H9 (cell line): ENCODE measurements at regions not wholly inside any gene's neighbourhood (a gene's known extent, or its start where the extent isn't known, plus 50 kb on each side); places are given as distances from the start of the nearest gene placed in this dataset.

Experiments
- DNase-seq: peaks from one replicate; pipeline ENCODE4 v3.0.0-alpha.2; 2017
- H2AFZ ChIP-seq: one replicate; pipeline ENCODE4 v1.6.1; 2013; ENCODE audit warnings: mild to moderate bottlenecking, low read length, control low read depth, moderate library complexity
- H2AK5ac ChIP-seq: 2 replicates; pipeline ENCODE4 v1.6.1; 2013; ENCODE audit warnings: low read length, control low read depth, mixed read lengths; ENCODE audit not compliant: insufficient read length
- H2BK120ac ChIP-seq: one replicate; pipeline ENCODE4 v1.6.1; 2013; ENCODE audit warnings: low read depth, mild to moderate bottlenecking, low read length, control low read depth, inconsistent platforms; ENCODE audit not compliant: poor library complexity, severe bottlenecking
- H2BK12ac ChIP-seq: 2 replicates; pipeline ENCODE4 v1.6.1; 2013; ENCODE audit warnings: low read length, control low read depth, mixed read lengths, low read depth; ENCODE audit not compliant: insufficient read length
- H2BK15ac ChIP-seq: 2 replicates; pipeline ENCODE4 v1.6.1; 2013; ENCODE audit warnings: low read depth, low read length, control low read depth
- H2BK20ac ChIP-seq: one replicate; pipeline ENCODE4 v1.6.1; 2013; ENCODE audit warnings: low read depth, mild to moderate bottlenecking, low read length, control low read depth, inconsistent platforms; ENCODE audit not compliant: poor library complexity, severe bottlenecking
- H2BK5ac ChIP-seq: 2 replicates; pipeline ENCODE4 v1.6.1; 2013; ENCODE audit warnings: low read length, control low read depth, mixed read lengths; ENCODE audit not compliant: insufficient read length
- H3K14ac ChIP-seq: 2 replicates; pipeline ENCODE4 v1.6.1; 2013; ENCODE audit warnings: low read length, control low read depth; ENCODE audit not compliant: insufficient read depth
- H3K18ac ChIP-seq: 2 replicates; pipeline ENCODE4 v1.6.1; 2013; ENCODE audit warnings: low read depth, mild to moderate bottlenecking, mixed read lengths, low read length, control low read depth; ENCODE audit not compliant: insufficient read length
- H3K23ac ChIP-seq: 2 replicates; pipeline ENCODE4 v1.6.1; 2013; ENCODE audit warnings: low read length, control low read depth, mixed read lengths, low read depth; ENCODE audit not compliant: insufficient read length
- H3K23me2 ChIP-seq: 2 replicates; pipeline ENCODE4 v1.6.1; 2013; ENCODE audit warnings: low read depth, mild to moderate bottlenecking, mixed read lengths, low read length, control low read depth; ENCODE audit not compliant: insufficient read length, poor library complexity, severe bottlenecking
- H3K27ac ChIP-seq: 2 replicates; pipeline ENCODE4 v1.5.1; 2013; ENCODE audit warnings: low read length, control low read depth, mixed read lengths, low read depth; ENCODE audit not compliant: insufficient read length
- H3K27me3 ChIP-seq: 2 replicates; pipeline ENCODE4 v1.6.1; 2013; ENCODE audit warnings: low read length, control low read depth, inconsistent platforms; ENCODE audit not compliant: insufficient read depth
- H3K4ac ChIP-seq: 2 replicates; pipeline ENCODE4 v1.6.1; 2013; ENCODE audit warnings: low read depth, mild to moderate bottlenecking, control low read depth, inconsistent platforms, low read length, moderate library complexity
- H3K4me1 ChIP-seq: 2 replicates; pipeline ENCODE4 v1.6.1; 2013; ENCODE audit warnings: low read length, control low read depth, inconsistent platforms; ENCODE audit not compliant: insufficient read depth
- H3K4me2 ChIP-seq: 2 replicates; pipeline ENCODE4 v1.6.1; 2013; ENCODE audit warnings: low read length, control low read depth, mixed read lengths; ENCODE audit not compliant: insufficient read length, insufficient read depth
- H3K56ac ChIP-seq: 2 replicates; pipeline ENCODE4 v1.6.1; 2013; ENCODE audit warnings: low read depth, mild to moderate bottlenecking, mixed read lengths, low read length, control low read depth; ENCODE audit not compliant: insufficient read length
- H3K79me1 ChIP-seq: 2 replicates; pipeline ENCODE4 v1.6.1; 2013; ENCODE audit warnings: low read depth, mild to moderate bottlenecking, moderate library complexity, low read length, control low read depth, inconsistent platforms; ENCODE audit not compliant: insufficient read depth, poor library complexity, severe bottlenecking
- H3K79me2 ChIP-seq: 2 replicates; pipeline ENCODE4 v1.6.1; 2013; ENCODE audit warnings: low read length, control low read depth, inconsistent platforms; ENCODE audit not compliant: insufficient read depth
- H3K9ac ChIP-seq: 2 replicates; pipeline ENCODE4 v1.6.1; 2013; ENCODE audit warnings: low read length, control low read depth, mixed read lengths; ENCODE audit not compliant: insufficient read length; ENCODE audit errors: extremely low read depth
- H3K9me3 ChIP-seq: one replicate; pipeline ENCODE4 v1.6.1; 2013; ENCODE audit warnings: low read depth, low read length, inconsistent platforms; ENCODE audit not compliant: control insufficient read depth
- H3T11ph ChIP-seq: one replicate; pipeline ENCODE4 v1.6.1; 2013; ENCODE audit warnings: mild to moderate bottlenecking, low read length, control low read depth, inconsistent platforms
- H4K20me1 ChIP-seq: one replicate; pipeline ENCODE4 v1.6.1; 2013; ENCODE audit not compliant: control insufficient read depth, insufficient read length, insufficient read depth
- H4K5ac ChIP-seq: 2 replicates; pipeline ENCODE4 v1.6.1; 2013; ENCODE audit warnings: low read depth, mild to moderate bottlenecking, mixed read lengths, low read length, control low read depth; ENCODE audit not compliant: insufficient read length
- H4K8ac ChIP-seq: replicated peaks from 2 replicates; pipeline ENCODE4 v1.6.1; 2013; ENCODE audit warnings: low read length, control low read depth, mixed read lengths, low read depth; ENCODE audit not compliant: insufficient read length
- H4K91ac ChIP-seq: 2 replicates; pipeline ENCODE4 v1.6.1; 2013; ENCODE audit warnings: low read depth, mild to moderate bottlenecking, moderate library complexity, mixed read lengths, low read length, control low read depth; ENCODE audit not compliant: insufficient read length
- H3K27ac Mint-ChIP-seq, 3 experiments: 2 replicates in 2 of 3; 3 replicates in 1 of 3; pipeline ENCODE4 v1.8.0; 2020 to 2021; ENCODE audit warnings: mixed read lengths in 3 of 3, mild to moderate bottlenecking in 1 of 3, moderate library complexity in 1 of 3
- H3K27me3 Mint-ChIP-seq: 2 replicates; pipeline ENCODE4 v1.8.0; 2021; ENCODE audit warnings: low read depth, mild to moderate bottlenecking, moderate library complexity, mixed read lengths
- H3K36me3 Mint-ChIP-seq, 3 experiments: 2 replicates in 2 of 3; 3 replicates in 1 of 3; pipeline ENCODE4 v1.8.0; 2020 to 2021; ENCODE audit warnings: low read depth in 3 of 3, mixed read lengths in 3 of 3; ENCODE audit not compliant: insufficient read depth in 1 of 3
- H3K4me1 Mint-ChIP-seq, 2 experiments: 2 replicates each; pipeline ENCODE4 v1.8.0; 2020; ENCODE audit warnings: mixed read lengths in 2 of 2
- H3K4me3 Mint-ChIP-seq, 2 experiments: 2 replicates in 1 of 2; 3 replicates in 1 of 2; pipeline ENCODE4 v1.8.0; 2020 to 2021; ENCODE audit warnings: mild to moderate bottlenecking in 2 of 2, mixed read lengths in 2 of 2, moderate library complexity in 1 of 2
- H3K9me3 Mint-ChIP-seq, 2 experiments: 2 replicates in 1 of 2; 3 replicates in 1 of 2; pipeline ENCODE4 v1.8.0; 2020; ENCODE audit warnings: mild to moderate bottlenecking in 2 of 2, mixed read lengths in 2 of 2, moderate library complexity in 1 of 2
- CTCF ChIP-seq: fragments of 200-600 bp; sonication (generic); conservative IDR thresholded peaks from 3 replicates; pipeline ENCODE4 v1.8.0; 2021; ENCODE audit warnings: antibody characterized with exemption, mild to moderate bottlenecking
- WGBS: extraction: QIAGEN DNeasy Blood & Tissue Kit; methylation state at CpG from one replicate; pipeline ENCODE4 v1.1.7; 2013; ENCODE audit warnings: missing lambda C conversion rate, low lambda C conversion rate, mixed read lengths; ENCODE audit not compliant: insufficient read length; ENCODE audit errors: extremely low coverage; 5-methylcytosine and 5-hydroxymethylcytosine counted together

- Mint-ChIP-seq H3K27ac (no peak overlapping the region), H3K36me3 (peaks cover 5 to 15% (median 14%) of the 10 kb centered on the region in 3 experiments; a peak in 6 of 7 replicates), H3K9me3 (peaks cover 18 to 19% of the 10 kb centered on the region in 2 experiments), H3K4me3 (no peak overlapping the region), H3K27me3 (no peaks in the 10 kb centered on the region; the same call in 1 of the 2 replicates), H3K4me1 (peaks cover 28 to 29% of the 10 kb centered on the region in 2 experiments)
- TF ChIP-seq CTCF, result no peak
- no peaks in the 10 kb centered on the region for H3K9me3 ChIP-seq
- no peak overlapping the region for H2AFZ ChIP-seq
- H3K14ac ChIP-seq, result no peak overlapping the region
- no peak overlapping the region for H3K18ac ChIP-seq
- no peak overlapping the region for H3K4me2 ChIP-seq
- WGBS, result no CpG with 5 or more reads among the region's 2 CpGs
- no peak overlapping the region for H2AK5ac ChIP-seq
- no peak overlapping the region for H3K4ac ChIP-seq
- no peaks in the 10 kb centered on the region for H4K20me1 ChIP-seq
- H3K23ac ChIP-seq, result no peak overlapping the region
- no peak overlapping the region for H3K9ac ChIP-seq
- H3K27ac ChIP-seq, result no peak overlapping the region
- no peak overlapping the region for H4K8ac ChIP-seq
- no peak overlapping the region for H2BK5ac ChIP-seq
- no peak overlapping the region for H2BK120ac ChIP-seq
- no peaks in the 10 kb centered on the region for H3K79me2 ChIP-seq
- H3K56ac ChIP-seq, result no peak overlapping the region
- no peak overlapping the region for H2BK20ac ChIP-seq
- H3K23me2 ChIP-seq, result no peaks in the 10 kb centered on the region
- H4K5ac ChIP-seq, result no peak overlapping the region
- no peaks in the 10 kb centered on the region for H3K27me3 ChIP-seq
- peaks cover 8% of the 10 kb centered on the region; the same call in 1 of the 2 replicates for H3K4me1 ChIP-seq
- DNase-seq, result no peak
- H2BK12ac ChIP-seq, result no peak overlapping the region
- H3T11ph ChIP-seq, result no peak overlapping the region
- H4K91ac ChIP-seq, result no peak overlapping the region
- no peak overlapping the region for H2BK15ac ChIP-seq
- no peaks in the 10 kb centered on the region for H3K79me1 ChIP-seq
These were observed 383.6 kb downstream of the GRIN2B start for GRCh38 chr12:13597837-13598236.
